Endothelial cell of umbilical vein (primary cell): ENCODE measurements at regions not wholly inside any gene's neighbourhood (a gene's known extent, or its start where the extent isn't known, plus 50 kb on each side); places are given as distances from the start of the nearest gene placed in this dataset.

Experiments used
- BruUV-seq: library from RNA; stranded (reverse); fragments of 400-500 nt; replicated peaks from 2 replicates; lab custom pipeline; 2021; lab: Mats Ljungman, UMichigan
- CTCF ChIA-PET: fragments of 300-600, 350-600 bp; sonication (Branson Sonifier 250); formaldehyde crosslinking; loops from one replicate; lab custom pipeline; 2021; ENCODE audit warnings: antibody characterized with exemption, inconsistent platforms; lab: Charles Lee
- POLR2A ChIA-PET: fragments of 300-600, 350-600 bp; sonication (Branson Sonifier 250); formaldehyde crosslinking; loops from one replicate; lab custom pipeline; 2021; ENCODE audit warnings: antibody characterized with exemption, inconsistent platforms; lab: Charles Lee
- DNase-seq: peaks from one replicate; pipeline ENCODE4 v3.0.0-alpha.2; 2011; ENCODE audit warnings: low read depth, low spot score
- FAIRE-seq: peaks from 2 replicates; lab custom pipeline; 2011; peaks lifted over from hg19 to GRCh38; lab: Jason Lieb, UNC
- H2AFZ ChIP-seq: 2 replicates; pipeline ENCODE4 v1.6.0; 2012; ENCODE audit warnings: low read depth, low read length, control low read depth, inconsistent platforms
- H3K27ac ChIP-seq: 2 replicates; pipeline ENCODE4 v1.5.1; 2011; ENCODE audit warnings: low read depth, mild to moderate bottlenecking, control low read depth, low read length, moderate library complexity; ENCODE audit not compliant: insufficient read depth
- H3K27me3 ChIP-seq, 2 experiments: 2 replicates each; pipeline versions ENCODE4 v1.6.0 to v1.6.1; 2011; ENCODE audit warnings: low read length in 2 of 2, mixed read lengths in 1 of 2; ENCODE audit not compliant: control insufficient read depth in 2 of 2, insufficient read depth in 2 of 2
- H3K36me3 ChIP-seq, 2 experiments: 2 replicates in 1 of 2; 3 replicates in 1 of 2; pipeline ENCODE4 v1.5.1; 2011; ENCODE audit warnings: low read length in 2 of 2, mild to moderate bottlenecking in 1 of 2, moderate library complexity in 1 of 2; ENCODE audit not compliant: control insufficient read depth in 2 of 2, insufficient read depth in 2 of 2; ENCODE audit errors: extremely low read depth in 1 of 2
- H3K4me1 ChIP-seq: 3 replicates; pipeline ENCODE4 v1.5.1; 2011; ENCODE audit warnings: mild to moderate bottlenecking, low read length; ENCODE audit not compliant: control insufficient read depth, insufficient read depth; ENCODE audit errors: extremely low read depth
- H3K4me2 ChIP-seq: 2 replicates; pipeline ENCODE4 v1.6.1; 2011; ENCODE audit warnings: low read length, control low read depth, mixed read lengths; ENCODE audit not compliant: insufficient read depth
- H3K4me3 ChIP-seq, 3 experiments: fragments of 200-600 bp in 1 of 3; sonication (generic), shearing (Covaris generic) in 1 of 3; replicated peaks in 1 of 3; 2 replicates each; pipeline ENCODE4 v1.5.1; 2011 to 2016; ENCODE audit warnings: control low read depth in 3 of 3, low read length in 3 of 3, mild to moderate bottlenecking in 2 of 3, inconsistent platforms in 1 of 3, low read depth in 1 of 3, moderate library complexity in 1 of 3; ENCODE audit not compliant: insufficient read depth in 1 of 3
- H3K79me2 ChIP-seq: 2 replicates; pipeline ENCODE4 v1.6.0; 2012; ENCODE audit warnings: low read length, inconsistent platforms; ENCODE audit not compliant: control insufficient read depth, insufficient read depth
- H3K9ac ChIP-seq: replicated peaks from 2 replicates; pipeline ENCODE3; 2011; ENCODE audit warnings: low read length, control low read depth; ENCODE audit not compliant: insufficient read depth; ENCODE audit errors: extremely low read depth
- H3K9me1 ChIP-seq: replicated peaks from 3 replicates; pipeline ENCODE4 v1.6.0; 2011; ENCODE audit warnings: mild to moderate bottlenecking, low read length; ENCODE audit not compliant: control insufficient read depth, insufficient read depth; ENCODE audit errors: extremely low read depth
- H3K9me3 ChIP-seq: replicated peaks from 2 replicates; pipeline ENCODE4 v1.5.1; 2012; ENCODE audit warnings: low read length, inconsistent platforms; ENCODE audit not compliant: control insufficient read depth, insufficient read depth
- H4K20me1 ChIP-seq: replicated peaks from 2 replicates; pipeline ENCODE3; 2011; ENCODE audit warnings: mild to moderate bottlenecking, low read length; ENCODE audit not compliant: control insufficient read depth, insufficient read depth; ENCODE audit errors: extremely low read depth
- EZH2 ChIP-seq: IDR thresholded peaks from 2 replicates; pipeline ENCODE4 v1.6.1; 2012; ENCODE audit warnings: borderline replicate concordance, low read depth, mild to moderate bottlenecking, moderate library complexity, low read length, inconsistent platforms; ENCODE audit not compliant: severe bottlenecking
- FOS ChIP-seq: IDR thresholded peaks from 2 replicates; pipeline ENCODE4 v1.6.1; 2011; ENCODE audit warnings: mild to moderate bottlenecking, low read length, moderate library complexity, borderline replicate concordance; ENCODE audit not compliant: insufficient read depth
- GATA2 ChIP-seq: IDR thresholded peaks from 2 replicates; pipeline ENCODE4 v1.7.0; 2011; ENCODE audit warnings: low read depth, mild to moderate bottlenecking, moderate library complexity, mixed read lengths, low read length; ENCODE audit not compliant: insufficient read length, insufficient read depth
- JUN ChIP-seq: IDR thresholded peaks from 2 replicates; pipeline ENCODE4 v1.6.1; 2011; ENCODE audit warnings: borderline replicate concordance, low read depth; ENCODE audit not compliant: insufficient read length, insufficient read depth
- MYC ChIP-seq: IDR thresholded peaks from one replicate; pipeline ENCODE4 v1.6.1; 2011; ENCODE audit warnings: mild to moderate bottlenecking, low read depth, low read length
- POLR2AphosphoS5 ChIP-seq: IDR thresholded peaks from 2 replicates; pipeline ENCODE4 v1.6.1; 2012; ENCODE audit warnings: low read depth, mild to moderate bottlenecking, control low read depth, low read length, moderate library complexity; ENCODE audit not compliant: insufficient read depth
- dilution Hi-C: fragments of 300-500 bp; cut with MboI; formaldehyde crosslinking; loops from one replicate; pipeline ENCODE4 v1.15.0; 2019; ENCODE audit warnings: low sequenced_read_pairs; ENCODE audit not compliant: extremely low pct_ligation_motif_present
- intact Hi-C: fragments of 100-400 bp; cut with micrococcal nuclease; formaldehyde crosslinking; loops from one replicate; pipeline ENCODE4 v1.10.0; 2022
- TF ChIP-seq, protein P1 (sequence below), 2 donors: IDR thresholded peaks; 1 replicate in 1 of 2; 2 replicates in 1 of 2; pipeline ENCODE4 v1.5.1; 2011; ENCODE audit warnings: low read length in 2 of 2, mild to moderate bottlenecking in 2 of 2, moderate library complexity in 2 of 2, control low read depth in 1 of 2, inconsistent platforms in 1 of 2, low read depth in 1 of 2; ENCODE audit not compliant: insufficient read depth in 1 of 2; ENCODE audit errors: extremely low read depth in 1 of 2
- TF ChIP-seq, protein P2 (sequence below): IDR thresholded peaks from 2 replicates; pipeline ENCODE4 v1.6.1; 2011; ENCODE audit not compliant: insufficient read depth, insufficient read length

DNA sequence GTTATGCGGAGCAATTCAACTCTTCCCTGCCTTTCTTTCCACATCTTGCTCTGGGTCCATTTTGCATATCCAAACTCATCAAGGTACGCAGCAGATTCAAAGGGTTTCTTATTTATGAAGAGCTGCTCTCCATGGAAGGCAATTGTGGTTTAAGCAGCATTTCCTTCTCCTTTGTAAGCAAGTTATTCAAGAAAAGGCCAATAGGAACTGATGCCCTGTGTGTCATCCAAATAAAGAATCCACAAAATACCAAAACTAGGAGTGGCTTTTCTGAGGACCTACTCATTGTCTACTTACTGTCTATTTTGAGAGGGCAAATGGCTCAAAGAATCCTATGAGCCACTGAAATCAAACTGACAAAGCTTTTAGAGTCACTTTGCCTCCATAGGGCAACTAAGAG lies 253.1 kb downstream of the PTEN start:
- Histone ChIP-seq H2AFZ (no peak overlapping the region), H3K9me1 (no peaks in the 10 kb centered on the region), H3K27me3 (no peaks in the 10 kb centered on the region), H3K4me2 (no peak overlapping the region), H3K9me3 (no peaks in the 10 kb centered on the region), H4K20me1 (no peaks in the 10 kb centered on the region), H3K79me2 (no peaks in the 10 kb centered on the region), H3K9ac (no peak overlapping the region), H3K4me1 (no peaks in the 10 kb centered on the region), H3K36me3 (no peaks in the 10 kb centered on the region), H3K4me3 (no peak overlapping the region), H3K27ac (no peak overlapping the region)
- TF ChIP-seq JUN (no peak), EZH2 (no peak), MYC (no peak), POLR2AphosphoS5 (no peak), GATA2 (no peak), FOS (no peak)
- TF ChIP-seq, protein P1, sequence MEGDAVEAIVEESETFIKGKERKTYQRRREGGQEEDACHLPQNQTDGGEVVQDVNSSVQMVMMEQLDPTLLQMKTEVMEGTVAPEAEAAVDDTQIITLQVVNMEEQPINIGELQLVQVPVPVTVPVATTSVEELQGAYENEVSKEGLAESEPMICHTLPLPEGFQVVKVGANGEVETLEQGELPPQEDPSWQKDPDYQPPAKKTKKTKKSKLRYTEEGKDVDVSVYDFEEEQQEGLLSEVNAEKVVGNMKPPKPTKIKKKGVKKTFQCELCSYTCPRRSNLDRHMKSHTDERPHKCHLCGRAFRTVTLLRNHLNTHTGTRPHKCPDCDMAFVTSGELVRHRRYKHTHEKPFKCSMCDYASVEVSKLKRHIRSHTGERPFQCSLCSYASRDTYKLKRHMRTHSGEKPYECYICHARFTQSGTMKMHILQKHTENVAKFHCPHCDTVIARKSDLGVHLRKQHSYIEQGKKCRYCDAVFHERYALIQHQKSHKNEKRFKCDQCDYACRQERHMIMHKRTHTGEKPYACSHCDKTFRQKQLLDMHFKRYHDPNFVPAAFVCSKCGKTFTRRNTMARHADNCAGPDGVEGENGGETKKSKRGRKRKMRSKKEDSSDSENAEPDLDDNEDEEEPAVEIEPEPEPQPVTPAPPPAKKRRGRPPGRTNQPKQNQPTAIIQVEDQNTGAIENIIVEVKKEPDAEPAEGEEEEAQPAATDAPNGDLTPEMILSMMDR (IDR thresholded peaks at IDR 0.05; ENCODE audit: extremely low read depth in 1 of 2, insufficient read depth in 1 of 2, low read depth in 1 of 2, low read length in 2 of 2), result no peak
- TF ChIP-seq, protein P2, sequence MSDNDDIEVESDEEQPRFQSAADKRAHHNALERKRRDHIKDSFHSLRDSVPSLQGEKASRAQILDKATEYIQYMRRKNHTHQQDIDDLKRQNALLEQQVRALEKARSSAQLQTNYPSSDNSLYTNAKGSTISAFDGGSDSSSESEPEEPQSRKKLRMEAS, result no peak
- DNase-seq, result no peak
- no TSS peak for BruUV-seq
- no peak for FAIRE-seq
- intact Hi-C loops, result loop anchor here (10.0 kb wide), 1 partner anchor 582 kb away; no protein-coding TSS in a partner anchor
- CTCF ChIA-PET, result interaction anchor here (0.9 to 4.3 kb wide), 2 partner anchors 253 to 273 kb away, joined by 4 to 86 read pairs; partner anchors contain the start of genes KLLN and PTEN
- POLR2A ChIA-PET, result no interaction called here
- dilution Hi-C loops, result no loop called here
